Neuron (in vitro differentiated cells): ENCODE measurements at regions not wholly inside any gene's neighbourhood (a gene's known extent, or its start where the extent isn't known, plus 50 kb on each side); places are given as distances from the start of the nearest gene placed in this dataset.

Experiments used
- H2AFZ ChIP-seq: one replicate; pipeline ENCODE4 v1.6.1; 2013; ENCODE audit warnings: low read depth, mild to moderate bottlenecking, inconsistent platforms, low read length, moderate library complexity
- H3K27me3 ChIP-seq: one replicate; pipeline ENCODE4 v1.6.1; 2013; ENCODE audit warnings: low read length; ENCODE audit not compliant: insufficient read depth
- H3K36me3 ChIP-seq: one replicate; pipeline ENCODE4 v1.6.1; 2013; ENCODE audit warnings: low read length; ENCODE audit not compliant: insufficient read depth
- H3K4me1 ChIP-seq: one replicate; pipeline ENCODE4 v1.6.1; 2013; ENCODE audit warnings: low read length; ENCODE audit not compliant: insufficient read depth
- H3K4me3 ChIP-seq: 2 replicates; pipeline ENCODE4 v1.5.1; 2013; ENCODE audit warnings: mild to moderate bottlenecking, low read length, moderate library complexity
- H3K9me3 ChIP-seq: one replicate; pipeline ENCODE4 v1.6.1; 2013; ENCODE audit warnings: low read length

GRCh38 chr12:42834062-42834461 lies 244.5 kb upstream of the PRICKLE1 start:
- H3K36me3 ChIP-seq: no peaks in the 10 kb centered on the region
- H3K9me3 ChIP-seq: no peaks in the 10 kb centered on the region
- H3K4me1 ChIP-seq: no peaks in the 10 kb centered on the region
- no peak overlapping the region for H3K4me3 ChIP-seq
- H3K27me3 ChIP-seq: no peaks in the 10 kb centered on the region
- no peak overlapping the region for H2AFZ ChIP-seq

DNA sequence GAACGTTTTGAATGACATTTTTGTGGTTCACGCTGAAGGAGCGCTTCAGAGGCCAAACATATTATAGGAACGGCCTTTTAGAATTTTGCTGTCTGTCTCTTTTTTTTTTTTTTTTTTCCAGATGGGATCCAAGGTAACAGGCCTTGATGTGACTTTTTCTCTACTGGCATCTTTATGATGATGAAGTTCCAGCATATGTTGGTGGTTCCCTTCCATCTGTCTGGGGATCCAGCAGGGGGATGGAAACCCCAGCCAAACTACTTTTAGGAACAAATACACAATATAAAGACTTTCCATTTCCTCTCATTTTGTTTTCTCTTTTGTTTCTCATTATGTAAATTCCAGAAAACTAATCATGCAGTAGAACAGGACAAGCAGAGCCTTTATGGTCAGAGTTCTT lies 239.3 kb upstream of the PRICKLE1 start:
- no peaks in the 10 kb centered on the region for H3K4me1 ChIP-seq
- no peak overlapping the region for H2AFZ ChIP-seq
- no peaks in the 10 kb centered on the region for H3K27me3 ChIP-seq
- no peaks in the 10 kb centered on the region for H3K36me3 ChIP-seq
- H3K9me3 ChIP-seq: no peaks in the 10 kb centered on the region
- H3K4me3 ChIP-seq: no peak overlapping the region

GRCh38 chr12:42824327-42824726 lies 234.8 kb upstream of the PRICKLE1 start:
- no peaks in the 10 kb centered on the region for H3K36me3 ChIP-seq
- no peak overlapping the region for H2AFZ ChIP-seq
- H3K9me3 ChIP-seq: no peaks in the 10 kb centered on the region
- H3K4me3 ChIP-seq: no peak overlapping the region
- no peaks in the 10 kb centered on the region for H3K27me3 ChIP-seq
- no peaks in the 10 kb centered on the region for H3K4me1 ChIP-seq

DNA sequence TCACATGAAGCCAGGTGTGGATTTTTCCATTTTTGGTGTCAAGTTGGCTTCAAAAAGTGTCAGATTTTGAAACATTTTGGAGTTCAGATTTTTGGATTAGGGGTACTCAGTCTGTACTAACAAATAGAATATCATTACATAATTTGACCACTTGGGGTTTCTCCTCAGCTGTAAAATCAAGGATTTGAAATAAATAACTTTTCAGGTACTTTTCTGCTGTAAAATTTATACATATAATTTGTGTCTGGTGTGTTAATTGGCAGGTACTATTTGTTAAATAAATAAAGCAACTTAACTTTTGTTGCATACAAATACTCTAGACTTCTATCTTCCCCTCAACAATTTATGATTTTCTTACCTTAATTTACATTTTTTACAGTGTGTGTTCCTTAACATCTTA lies 234.1 kb upstream of the PRICKLE1 start:
- Histone ChIP-seq H3K9me3 (no peaks in the 10 kb centered on the region), H3K4me3 (no peak overlapping the region), H3K4me1 (no peaks in the 10 kb centered on the region), H3K36me3 (no peaks in the 10 kb centered on the region), H3K27me3 (no peaks in the 10 kb centered on the region), H2AFZ (no peak overlapping the region)

DNA sequence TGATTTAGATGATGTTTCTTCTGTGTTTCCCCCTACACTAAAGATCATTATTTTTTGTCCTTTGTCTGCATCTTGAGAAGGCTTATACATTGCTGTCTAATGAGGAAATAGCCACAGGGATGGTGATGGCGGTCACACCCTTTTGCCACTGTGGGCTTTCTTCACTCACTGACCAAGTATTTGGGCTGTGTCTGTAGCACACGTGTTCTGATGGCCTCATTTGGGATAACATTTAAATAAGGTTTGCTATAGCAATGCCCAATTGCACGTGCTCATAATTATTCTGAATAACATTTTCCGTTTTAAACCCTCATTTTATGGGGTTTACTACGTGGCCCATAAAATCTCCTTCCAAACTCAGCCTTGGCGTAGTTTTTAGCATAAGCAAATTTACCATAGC lies 230.3 kb upstream of the PRICKLE1 start:
- Histone ChIP-seq H3K9me3 (no peaks in the 10 kb centered on the region), H2AFZ (no peak overlapping the region), H3K4me3 (no peak overlapping the region), H3K4me1 (no peaks in the 10 kb centered on the region), H3K27me3 (no peaks in the 10 kb centered on the region), H3K36me3 (no peaks in the 10 kb centered on the region)

DNA sequence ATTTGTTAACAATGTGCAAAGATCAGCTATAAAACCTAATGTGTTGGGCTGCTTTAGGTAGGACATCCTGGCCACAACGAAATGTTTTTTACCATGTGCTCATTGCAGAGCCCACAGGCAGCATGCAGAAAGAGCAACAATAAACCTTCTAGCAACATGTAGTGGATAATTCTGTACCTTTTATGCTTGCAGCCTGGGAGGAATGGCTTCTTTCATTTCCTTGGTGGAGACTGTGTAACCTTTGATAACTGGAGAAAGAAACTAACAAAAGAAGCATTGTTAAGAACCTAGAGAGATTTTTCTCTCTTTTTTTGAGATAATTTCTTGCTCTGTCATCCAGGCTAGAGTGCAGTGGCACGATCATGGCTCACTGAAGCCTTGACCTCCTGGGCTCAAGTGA lies 225.5 kb upstream of the PRICKLE1 start:
- Histone ChIP-seq H3K9me3 (no peaks in the 10 kb centered on the region), H3K27me3 (no peaks in the 10 kb centered on the region), H3K4me1 (no peaks in the 10 kb centered on the region), H3K4me3 (no peak overlapping the region), H2AFZ (no peak overlapping the region), H3K36me3 (no peaks in the 10 kb centered on the region)

- Histone ChIP-seq H3K36me3 (no peaks in the 10 kb centered on the region), H3K9me3 (no peaks in the 10 kb centered on the region), H3K4me1 (no peaks in the 10 kb centered on the region), H3K27me3 (no peaks in the 10 kb centered on the region), H2AFZ (no peak overlapping the region), H3K4me3 (no peak overlapping the region)
These were observed 223.3 kb upstream of the PRICKLE1 start for GRCh38 chr12:42812871-42813270.

- H3K36me3 ChIP-seq: no peaks in the 10 kb centered on the region
- H3K9me3 ChIP-seq: no peaks in the 10 kb centered on the region
- no peaks in the 10 kb centered on the region for H3K27me3 ChIP-seq
- no peak overlapping the region for H3K4me3 ChIP-seq
- no peaks in the 10 kb centered on the region for H3K4me1 ChIP-seq
- no peak overlapping the region for H2AFZ ChIP-seq
These were observed 222.5 kb upstream of the PRICKLE1 start for GRCh38 chr12:42812086-42812485.

DNA sequence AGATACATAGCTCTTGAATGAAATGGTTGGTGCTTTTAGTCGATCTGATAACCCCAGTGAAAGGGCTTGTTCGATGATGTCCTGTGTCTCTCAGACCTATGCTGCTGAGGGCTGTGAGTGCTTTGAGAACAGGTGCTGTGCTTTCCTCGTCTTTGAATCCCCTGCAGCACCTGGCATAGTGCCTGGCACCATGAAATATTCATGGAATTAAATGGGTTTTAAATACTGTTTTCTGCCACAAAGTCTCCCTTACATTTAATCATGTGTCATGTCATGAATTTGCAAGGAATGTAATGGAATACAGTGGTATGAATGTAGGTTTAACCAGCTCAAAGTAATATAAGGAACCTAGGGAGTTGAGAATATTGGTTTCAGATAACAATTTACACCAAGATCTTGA lies 220.5 kb upstream of the PRICKLE1 start:
- Histone ChIP-seq H3K27me3 (no peaks in the 10 kb centered on the region), H3K36me3 (no peaks in the 10 kb centered on the region), H3K9me3 (no peaks in the 10 kb centered on the region), H2AFZ (no peak overlapping the region), H3K4me1 (no peaks in the 10 kb centered on the region), H3K4me3 (no peak overlapping the region)

DNA sequence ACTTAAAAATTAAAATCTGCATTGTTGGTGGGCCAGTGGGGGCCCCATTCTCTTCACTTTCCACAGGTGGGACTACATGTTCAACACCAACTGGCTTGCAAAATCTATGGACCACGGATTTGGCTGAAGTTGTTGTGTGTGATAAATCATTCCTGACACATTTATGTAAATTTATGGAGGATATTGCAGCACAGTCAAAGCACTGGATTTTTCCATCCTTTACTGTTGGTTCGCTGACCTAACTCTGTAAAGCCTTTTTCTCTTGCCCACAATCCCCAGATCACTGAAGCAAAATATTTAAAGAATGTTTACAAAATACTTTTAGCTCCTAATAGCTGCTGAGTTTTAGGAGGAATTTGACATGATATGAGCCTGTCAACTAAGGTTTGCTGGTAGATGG lies 219.7 kb upstream of the PRICKLE1 start:
- H3K4me3 ChIP-seq: no peak overlapping the region
- H3K9me3 ChIP-seq: no peaks in the 10 kb centered on the region
- H2AFZ ChIP-seq: no peak overlapping the region
- no peaks in the 10 kb centered on the region for H3K36me3 ChIP-seq
- H3K4me1 ChIP-seq: no peaks in the 10 kb centered on the region
- H3K27me3 ChIP-seq: no peaks in the 10 kb centered on the region

DNA sequence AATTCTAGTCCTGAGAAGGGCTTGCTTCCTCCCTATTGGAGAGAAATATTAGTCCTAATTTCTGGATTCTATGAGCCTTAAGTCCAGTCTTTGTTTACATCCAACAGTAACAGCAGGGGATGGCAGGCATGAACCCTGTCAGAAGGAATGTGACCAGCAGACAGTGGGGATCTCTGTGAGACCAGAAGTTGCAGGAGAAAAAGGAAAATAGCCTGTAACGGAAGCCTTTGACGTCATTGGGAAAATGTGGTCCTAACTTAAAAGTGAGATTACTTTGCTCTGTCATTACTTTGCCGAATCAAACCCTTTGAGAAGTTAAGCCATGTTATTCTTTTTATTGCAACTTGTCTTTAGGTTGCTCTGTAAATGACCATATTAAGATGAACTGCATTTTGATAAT lies 218.2 kb upstream of the PRICKLE1 start:
- Histone ChIP-seq H3K4me1 (no peaks in the 10 kb centered on the region), H3K36me3 (no peaks in the 10 kb centered on the region), H3K9me3 (no peaks in the 10 kb centered on the region), H3K4me3 (no peak overlapping the region), H3K27me3 (no peaks in the 10 kb centered on the region), H2AFZ (no peak overlapping the region)

DNA sequence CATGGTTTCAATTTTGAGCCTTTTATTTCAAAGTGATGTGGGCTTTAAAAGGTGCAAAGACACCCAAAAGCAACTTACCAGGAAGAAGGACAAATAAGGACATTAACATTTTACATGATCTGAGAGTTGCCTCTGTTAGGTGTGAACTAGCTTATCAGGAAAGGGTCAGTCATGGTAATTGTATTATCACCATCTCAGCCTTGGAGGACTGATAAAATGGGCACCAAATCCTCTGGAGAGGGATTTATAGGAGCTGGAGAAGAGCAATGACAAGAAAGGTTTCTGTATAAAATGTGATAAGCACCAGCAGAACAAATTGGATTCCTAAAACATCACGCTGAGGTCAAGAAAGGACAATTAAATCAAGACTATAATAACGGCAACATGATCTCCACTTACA lies 217.7 kb upstream of the PRICKLE1 start:
- Histone ChIP-seq H3K4me1 (no peaks in the 10 kb centered on the region), H3K27me3 (no peaks in the 10 kb centered on the region), H3K4me3 (no peak overlapping the region), H3K9me3 (no peaks in the 10 kb centered on the region), H2AFZ (no peak overlapping the region), H3K36me3 (no peaks in the 10 kb centered on the region)

DNA sequence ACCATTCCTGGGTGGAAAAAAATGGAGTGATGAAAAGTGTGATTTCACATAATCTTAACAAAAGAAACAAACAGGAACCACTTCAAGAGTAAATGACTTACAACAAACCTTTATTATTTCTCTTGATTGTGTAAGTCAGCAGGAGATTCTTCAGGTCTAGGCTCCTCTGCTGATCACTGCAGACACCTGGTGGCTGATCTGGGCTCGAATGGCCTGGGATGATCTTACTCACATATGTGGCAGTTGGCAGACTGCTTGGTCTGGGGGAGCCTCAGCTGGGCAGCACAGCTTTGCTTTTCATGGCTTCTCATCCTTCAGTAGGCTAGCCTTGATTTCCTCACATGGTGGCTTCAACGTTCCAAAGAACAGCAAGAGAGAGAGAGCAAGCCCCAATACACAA lies 215.4 kb upstream of the PRICKLE1 start:
- H3K36me3 ChIP-seq: no peaks in the 10 kb centered on the region
- H3K9me3 ChIP-seq: no peaks in the 10 kb centered on the region
- H3K4me3 ChIP-seq: no peak overlapping the region
- H3K27me3 ChIP-seq: no peaks in the 10 kb centered on the region
- H3K4me1 ChIP-seq: no peaks in the 10 kb centered on the region
- H2AFZ ChIP-seq: no peak overlapping the region

GRCh38 chr12:42802785-42803189 lies 213.2 kb upstream of the PRICKLE1 start:
- H3K4me3 ChIP-seq: no peak overlapping the region
- H3K27me3 ChIP-seq: no peaks in the 10 kb centered on the region
- no peaks in the 10 kb centered on the region for H3K36me3 ChIP-seq
- H3K4me1 ChIP-seq: no peaks in the 10 kb centered on the region
- no peak overlapping the region for H2AFZ ChIP-seq
- no peaks in the 10 kb centered on the region for H3K9me3 ChIP-seq
